ENCODE measurements at regions not wholly inside any gene's neighbourhood (a gene's known extent, or its start where the extent isn't known, plus 50 kb on each side); places are given as distances from the start of the nearest gene placed in this dataset.

DNA sequence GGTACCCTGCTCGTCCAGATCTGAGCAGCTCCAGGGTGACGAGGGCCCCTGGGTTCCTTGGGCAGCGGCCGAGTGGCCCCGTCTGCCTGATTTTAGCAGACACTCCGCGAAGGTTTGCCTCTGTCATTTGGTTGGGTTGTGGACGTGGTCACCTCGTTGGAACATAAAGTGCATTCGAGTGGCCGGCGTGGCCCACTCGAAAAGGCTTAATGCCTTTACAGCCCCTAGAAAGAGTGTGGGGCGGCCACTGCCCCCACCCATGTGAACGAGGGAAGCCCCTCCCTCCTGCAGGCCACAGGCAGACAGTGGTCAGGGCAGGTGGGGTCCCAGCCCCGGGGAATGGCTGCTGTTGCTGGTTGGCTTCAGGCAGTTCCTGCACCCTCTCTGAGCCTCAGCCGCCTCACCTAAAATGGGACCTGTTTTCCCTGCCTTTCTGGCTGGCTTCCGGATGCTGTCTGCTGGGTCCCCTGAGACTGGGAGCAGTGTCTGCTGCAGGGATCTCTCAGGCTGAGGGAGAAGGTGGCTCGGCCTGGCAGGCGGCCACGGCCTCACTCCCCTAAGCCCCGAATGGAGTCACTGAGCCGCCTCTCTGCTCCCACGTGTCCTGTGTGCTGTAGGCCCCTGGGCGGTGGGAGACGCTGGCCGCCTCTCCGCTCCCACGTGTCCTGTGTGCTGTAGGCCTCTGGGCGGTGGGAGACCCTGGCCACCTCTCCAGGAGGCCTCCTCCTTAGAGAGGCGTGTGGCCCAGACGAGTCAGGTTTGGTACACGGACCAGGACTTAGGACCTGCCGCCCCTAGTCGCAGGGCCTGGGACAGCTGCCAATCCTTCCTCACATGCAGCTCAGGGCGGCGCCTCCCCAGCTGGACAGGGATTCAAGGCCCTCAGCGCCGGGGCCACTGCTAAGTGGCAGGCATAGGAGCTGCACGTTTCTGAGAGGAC lies 233.0 kb downstream of the ERMARD start:
- no peaks in the 10 kb centered on the region for H3K4me1 Mint-ChIP-seq
- no peak overlapping the region for H3K27ac Mint-ChIP-seq
- no peaks in the 10 kb centered on the region for H3K27me3 Mint-ChIP-seq (ENCODE audit: low read depth)
- ChIA-PET CTCF (interaction anchor here (1.3 kb wide), 1 partner anchor 153 kb away, joined by 3 read pairs; no protein-coding TSS in a partner anchor), POLR2A (no interaction called here)
- no peaks in the 10 kb centered on the region for H3K36me3 Mint-ChIP-seq
- no peaks in the 10 kb centered on the region for H3K9me3 Mint-ChIP-seq
- ATAC-seq, result no peak
- no peak for TF ChIP-seq KAT7 (CRISPR knock-in tag; IDR thresholded peaks at IDR 0.05; ENCODE audit: borderline replicate concordance)
- no peak for TF ChIP-seq CREM (CRISPR knock-in tag; IDR thresholded peaks at IDR 0.05)
- TF ChIP-seq, protein P1, sequence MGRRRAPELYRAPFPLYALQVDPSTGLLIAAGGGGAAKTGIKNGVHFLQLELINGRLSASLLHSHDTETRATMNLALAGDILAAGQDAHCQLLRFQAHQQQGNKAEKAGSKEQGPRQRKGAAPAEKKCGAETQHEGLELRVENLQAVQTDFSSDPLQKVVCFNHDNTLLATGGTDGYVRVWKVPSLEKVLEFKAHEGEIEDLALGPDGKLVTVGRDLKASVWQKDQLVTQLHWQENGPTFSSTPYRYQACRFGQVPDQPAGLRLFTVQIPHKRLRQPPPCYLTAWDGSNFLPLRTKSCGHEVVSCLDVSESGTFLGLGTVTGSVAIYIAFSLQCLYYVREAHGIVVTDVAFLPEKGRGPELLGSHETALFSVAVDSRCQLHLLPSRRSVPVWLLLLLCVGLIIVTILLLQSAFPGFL (CRISPR knock-in tag; IDR thresholded peaks at IDR 0.05; ENCODE audit: borderline replicate concordance), result no peak
- TF ChIP-seq RORB (CRISPR knock-in tag; IDR thresholded peaks at IDR 0.05), result no peak
- no peak for TF ChIP-seq JUN (CRISPR knock-in tag; IDR thresholded peaks at IDR 0.05)
- TF ChIP-seq, protein P2, sequence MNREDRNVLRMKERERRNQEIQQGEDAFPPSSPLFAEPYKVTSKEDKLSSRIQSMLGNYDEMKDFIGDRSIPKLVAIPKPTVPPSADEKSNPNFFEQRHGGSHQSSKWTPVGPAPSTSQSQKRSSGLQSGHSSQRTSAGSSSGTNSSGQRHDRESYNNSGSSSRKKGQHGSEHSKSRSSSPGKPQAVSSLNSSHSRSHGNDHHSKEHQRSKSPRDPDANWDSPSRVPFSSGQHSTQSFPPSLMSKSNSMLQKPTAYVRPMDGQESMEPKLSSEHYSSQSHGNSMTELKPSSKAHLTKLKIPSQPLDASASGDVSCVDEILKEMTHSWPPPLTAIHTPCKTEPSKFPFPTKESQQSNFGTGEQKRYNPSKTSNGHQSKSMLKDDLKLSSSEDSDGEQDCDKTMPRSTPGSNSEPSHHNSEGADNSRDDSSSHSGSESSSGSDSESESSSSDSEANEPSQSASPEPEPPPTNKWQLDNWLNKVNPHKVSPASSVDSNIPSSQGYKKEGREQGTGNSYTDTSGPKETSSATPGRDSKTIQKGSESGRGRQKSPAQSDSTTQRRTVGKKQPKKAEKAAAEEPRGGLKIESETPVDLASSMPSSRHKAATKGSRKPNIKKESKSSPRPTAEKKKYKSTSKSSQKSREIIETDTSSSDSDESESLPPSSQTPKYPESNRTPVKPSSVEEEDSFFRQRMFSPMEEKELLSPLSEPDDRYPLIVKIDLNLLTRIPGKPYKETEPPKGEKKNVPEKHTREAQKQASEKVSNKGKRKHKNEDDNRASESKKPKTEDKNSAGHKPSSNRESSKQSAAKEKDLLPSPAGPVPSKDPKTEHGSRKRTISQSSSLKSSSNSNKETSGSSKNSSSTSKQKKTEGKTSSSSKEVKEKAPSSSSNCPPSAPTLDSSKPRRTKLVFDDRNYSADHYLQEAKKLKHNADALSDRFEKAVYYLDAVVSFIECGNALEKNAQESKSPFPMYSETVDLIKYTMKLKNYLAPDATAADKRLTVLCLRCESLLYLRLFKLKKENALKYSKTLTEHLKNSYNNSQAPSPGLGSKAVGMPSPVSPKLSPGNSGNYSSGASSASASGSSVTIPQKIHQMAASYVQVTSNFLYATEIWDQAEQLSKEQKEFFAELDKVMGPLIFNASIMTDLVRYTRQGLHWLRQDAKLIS (CRISPR knock-in tag; IDR thresholded peaks at IDR 0.05; ENCODE audit: borderline replicate concordance), result no peak
- no peak for TF ChIP-seq FOXK1 (CRISPR knock-in tag; IDR thresholded peaks at IDR 0.05)
- TF ChIP-seq, protein P3, sequence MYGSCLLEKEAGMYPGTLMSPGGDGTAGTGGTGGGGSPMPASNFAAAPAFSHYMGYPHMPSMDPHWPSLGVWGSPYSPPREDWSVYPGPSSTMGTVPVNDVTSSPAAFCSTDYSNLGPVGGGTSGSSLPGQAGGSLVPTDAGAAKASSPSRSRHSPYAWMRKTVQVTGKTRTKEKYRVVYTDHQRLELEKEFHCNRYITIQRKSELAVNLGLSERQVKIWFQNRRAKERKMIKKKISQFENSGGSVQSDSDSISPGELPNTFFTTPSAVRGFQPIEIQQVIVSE (CRISPR knock-in tag; IDR thresholded peaks at IDR 0.05; ENCODE audit: borderline replicate concordance), result no peak
- no peak for TF ChIP-seq NFE2L1 (CRISPR knock-in tag; IDR thresholded peaks at IDR 0.05)
- TF ChIP-seq PRRX2 (CRISPR knock-in tag; IDR thresholded peaks at IDR 0.05), result no peak
- TF ChIP-seq, protein P4, sequence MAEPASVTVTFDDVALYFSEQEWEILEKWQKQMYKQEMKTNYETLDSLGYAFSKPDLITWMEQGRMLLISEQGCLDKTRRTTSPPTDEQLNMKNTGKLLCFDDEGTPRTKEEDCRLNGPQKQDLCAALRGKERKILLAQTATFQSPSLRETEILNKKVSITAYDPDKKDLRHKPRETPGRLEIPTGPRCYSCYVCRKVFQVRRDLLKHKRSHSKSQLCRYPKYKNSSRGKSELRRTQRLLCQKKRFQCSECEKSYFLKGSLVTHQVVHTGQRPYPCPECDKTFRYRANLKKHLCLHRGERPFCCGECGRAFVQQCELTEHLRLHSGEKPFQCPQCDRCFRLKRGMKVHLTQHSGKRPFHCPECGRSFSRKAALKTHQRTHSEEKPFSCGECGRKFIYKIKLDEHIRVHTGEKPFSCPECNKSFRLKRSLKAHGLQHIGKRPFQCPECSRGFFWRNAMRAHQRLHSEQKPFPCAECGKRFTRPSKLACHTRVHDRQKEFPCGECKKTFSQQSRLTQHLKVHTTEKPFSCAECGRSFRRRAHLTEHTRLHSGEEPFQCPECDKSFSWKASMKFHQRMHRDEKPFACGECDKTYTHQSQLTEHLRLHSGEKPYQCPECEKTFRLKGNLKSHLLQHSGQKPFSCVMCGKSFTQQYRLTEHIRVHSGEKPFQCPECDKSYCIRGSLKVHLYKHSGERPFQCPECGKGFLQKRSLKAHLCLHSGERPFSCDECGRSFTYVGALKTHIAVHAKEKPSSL (CRISPR knock-in tag; conservative IDR thresholded peaks at IDR 0.05), result no peak
- TF ChIP-seq ZNF317 (CRISPR knock-in tag; IDR thresholded peaks at IDR 0.05; ENCODE audit: borderline replicate concordance, low read depth), result no peak
- H3K4me3 Mint-ChIP-seq, result no peak overlapping the region
- DNase-seq (ENCODE audit: low spot score), result no peak

DNA sequence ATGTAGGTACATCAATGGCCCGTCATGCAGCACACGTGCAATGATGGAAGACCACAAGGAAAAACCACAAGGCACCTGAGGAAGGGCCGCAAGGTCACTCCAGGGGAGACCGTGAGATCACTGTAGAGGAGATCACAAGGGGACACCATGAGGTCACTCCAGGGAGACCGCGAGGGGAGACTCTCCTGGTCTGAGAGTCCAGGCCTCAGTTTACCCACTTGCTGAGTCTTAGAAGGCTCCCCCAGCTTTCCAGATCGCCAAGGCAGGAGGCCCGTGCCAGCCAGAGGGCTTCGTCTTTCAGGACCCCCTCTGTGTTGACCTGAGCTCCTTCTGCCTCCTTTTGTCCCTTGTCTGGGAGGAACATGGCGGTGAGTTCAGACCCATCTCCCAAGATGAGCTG lies 232.2 kb downstream of the ERMARD start:
- Mint-ChIP-seq H3K27me3 (ENCODE audit: low read depth) (no peaks in the 10 kb centered on the region), H3K4me1 (no peaks in the 10 kb centered on the region), H3K27ac (no peak overlapping the region), H3K9me3 (no peaks in the 10 kb centered on the region), H3K4me3 (no peak overlapping the region), H3K36me3 (no peaks in the 10 kb centered on the region)
- DNase-seq (ENCODE audit: low spot score) (no peak), ATAC-seq (no peak)
- POLR2A ChIA-PET, result no interaction called here
- CTCF ChIA-PET, result no interaction called here
- TF ChIP-seq, protein P5, sequence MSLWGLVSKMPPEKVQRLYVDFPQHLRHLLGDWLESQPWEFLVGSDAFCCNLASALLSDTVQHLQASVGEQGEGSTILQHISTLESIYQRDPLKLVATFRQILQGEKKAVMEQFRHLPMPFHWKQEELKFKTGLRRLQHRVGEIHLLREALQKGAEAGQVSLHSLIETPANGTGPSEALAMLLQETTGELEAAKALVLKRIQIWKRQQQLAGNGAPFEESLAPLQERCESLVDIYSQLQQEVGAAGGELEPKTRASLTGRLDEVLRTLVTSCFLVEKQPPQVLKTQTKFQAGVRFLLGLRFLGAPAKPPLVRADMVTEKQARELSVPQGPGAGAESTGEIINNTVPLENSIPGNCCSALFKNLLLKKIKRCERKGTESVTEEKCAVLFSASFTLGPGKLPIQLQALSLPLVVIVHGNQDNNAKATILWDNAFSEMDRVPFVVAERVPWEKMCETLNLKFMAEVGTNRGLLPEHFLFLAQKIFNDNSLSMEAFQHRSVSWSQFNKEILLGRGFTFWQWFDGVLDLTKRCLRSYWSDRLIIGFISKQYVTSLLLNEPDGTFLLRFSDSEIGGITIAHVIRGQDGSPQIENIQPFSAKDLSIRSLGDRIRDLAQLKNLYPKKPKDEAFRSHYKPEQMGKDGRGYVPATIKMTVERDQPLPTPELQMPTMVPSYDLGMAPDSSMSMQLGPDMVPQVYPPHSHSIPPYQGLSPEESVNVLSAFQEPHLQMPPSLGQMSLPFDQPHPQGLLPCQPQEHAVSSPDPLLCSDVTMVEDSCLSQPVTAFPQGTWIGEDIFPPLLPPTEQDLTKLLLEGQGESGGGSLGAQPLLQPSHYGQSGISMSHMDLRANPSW (CRISPR knock-in tag; conservative IDR thresholded peaks at IDR 0.05; ENCODE audit: low read depth), result no peak
- TF ChIP-seq MXD4 (CRISPR knock-in tag; IDR thresholded peaks at IDR 0.05; ENCODE audit: borderline replicate concordance), result no peak
- TF ChIP-seq, protein P6, sequence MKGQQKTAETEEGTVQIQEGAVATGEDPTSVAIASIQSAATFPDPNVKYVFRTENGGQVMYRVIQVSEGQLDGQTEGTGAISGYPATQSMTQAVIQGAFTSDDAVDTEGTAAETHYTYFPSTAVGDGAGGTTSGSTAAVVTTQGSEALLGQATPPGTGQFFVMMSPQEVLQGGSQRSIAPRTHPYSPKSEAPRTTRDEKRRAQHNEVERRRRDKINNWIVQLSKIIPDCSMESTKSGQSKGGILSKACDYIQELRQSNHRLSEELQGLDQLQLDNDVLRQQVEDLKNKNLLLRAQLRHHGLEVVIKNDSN (CRISPR knock-in tag; IDR thresholded peaks at IDR 0.05), result no peak
- TF ChIP-seq, protein P3 (CRISPR knock-in tag; IDR thresholded peaks at IDR 0.05; ENCODE audit: borderline replicate concordance), result no peak
- no peak for TF ChIP-seq NFYB (CRISPR knock-in tag; conservative IDR thresholded peaks at IDR 0.05; ENCODE audit: low read depth)
- TF ChIP-seq, protein P7, sequence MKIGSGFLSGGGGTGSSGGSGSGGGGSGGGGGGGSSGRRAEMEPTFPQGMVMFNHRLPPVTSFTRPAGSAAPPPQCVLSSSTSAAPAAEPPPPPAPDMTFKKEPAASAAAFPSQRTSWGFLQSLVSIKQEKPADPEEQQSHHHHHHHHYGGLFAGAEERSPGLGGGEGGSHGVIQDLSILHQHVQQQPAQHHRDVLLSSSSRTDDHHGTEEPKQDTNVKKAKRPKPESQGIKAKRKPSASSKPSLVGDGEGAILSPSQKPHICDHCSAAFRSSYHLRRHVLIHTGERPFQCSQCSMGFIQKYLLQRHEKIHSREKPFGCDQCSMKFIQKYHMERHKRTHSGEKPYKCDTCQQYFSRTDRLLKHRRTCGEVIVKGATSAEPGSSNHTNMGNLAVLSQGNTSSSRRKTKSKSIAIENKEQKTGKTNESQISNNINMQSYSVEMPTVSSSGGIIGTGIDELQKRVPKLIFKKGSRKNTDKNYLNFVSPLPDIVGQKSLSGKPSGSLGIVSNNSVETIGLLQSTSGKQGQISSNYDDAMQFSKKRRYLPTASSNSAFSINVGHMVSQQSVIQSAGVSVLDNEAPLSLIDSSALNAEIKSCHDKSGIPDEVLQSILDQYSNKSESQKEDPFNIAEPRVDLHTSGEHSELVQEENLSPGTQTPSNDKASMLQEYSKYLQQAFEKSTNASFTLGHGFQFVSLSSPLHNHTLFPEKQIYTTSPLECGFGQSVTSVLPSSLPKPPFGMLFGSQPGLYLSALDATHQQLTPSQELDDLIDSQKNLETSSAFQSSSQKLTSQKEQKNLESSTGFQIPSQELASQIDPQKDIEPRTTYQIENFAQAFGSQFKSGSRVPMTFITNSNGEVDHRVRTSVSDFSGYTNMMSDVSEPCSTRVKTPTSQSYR (CRISPR knock-in tag; IDR thresholded peaks at IDR 0.05), result no peak

Data from WTC11 (cell line).